Osteoblast (primary cell): ENCODE measurements at regions not wholly inside any gene's neighbourhood (a gene's known extent, or its start where the extent isn't known, plus 50 kb on each side); places are given as distances from the start of the nearest gene placed in this dataset.

Experiments
- DNase-seq: peaks from one replicate; pipeline ENCODE4 v3.0.0; 2011; ENCODE audit warnings: low spot score, mixed read lengths; ENCODE audit not compliant: insufficient read length; ENCODE audit errors: missing footprints
- H2AFZ ChIP-seq: 2 replicates; pipeline ENCODE4 v1.6.0; 2011; ENCODE audit warnings: mild to moderate bottlenecking, low read length
- H3K27ac ChIP-seq: 2 replicates; pipeline ENCODE4 v1.5.1; 2011; ENCODE audit warnings: mild to moderate bottlenecking, low read depth, low read length, moderate library complexity
- H3K27me3 ChIP-seq: 2 replicates; pipeline ENCODE4 v1.6.0; 2012; ENCODE audit warnings: mild to moderate bottlenecking, control low read depth, inconsistent platforms, low read length, moderate library complexity; ENCODE audit not compliant: insufficient read depth
- H3K36me3 ChIP-seq: 2 replicates; pipeline ENCODE4 v1.5.1; 2011; ENCODE audit warnings: mild to moderate bottlenecking, low read length, control low read depth, moderate library complexity; ENCODE audit not compliant: insufficient read depth
- H3K4me1 ChIP-seq: 2 replicates; pipeline ENCODE4 v1.5.1; 2011; ENCODE audit warnings: mild to moderate bottlenecking, low read length, control low read depth, moderate library complexity; ENCODE audit not compliant: insufficient read depth
- H3K4me2 ChIP-seq: 2 replicates; pipeline ENCODE4 v1.6.0; 2011; ENCODE audit warnings: mild to moderate bottlenecking, low read length; ENCODE audit not compliant: insufficient read depth
- H3K4me3 ChIP-seq: fragments of 200-600 bp; sonication (generic); 3 replicates; pipeline ENCODE4 v1.5.1; 2012; ENCODE audit warnings: mild to moderate bottlenecking, low read length, inconsistent platforms; ENCODE audit not compliant: insufficient read depth
- H3K79me2 ChIP-seq: 2 replicates; pipeline ENCODE4 v1.6.0; 2012; ENCODE audit warnings: mild to moderate bottlenecking, low read length, control low read depth, inconsistent platforms; ENCODE audit not compliant: insufficient read depth
- H3K9me3 ChIP-seq: 2 replicates; pipeline ENCODE4 v1.5.1; 2011; ENCODE audit warnings: low read depth, low read length, control low read depth
- H4K20me1 ChIP-seq: 2 replicates; pipeline ENCODE4 v1.6.0; 2012; ENCODE audit warnings: mild to moderate bottlenecking, low read length, control low read depth; ENCODE audit not compliant: insufficient read depth
- TF ChIP-seq, protein P1 (sequence below): IDR thresholded peaks from 2 replicates; pipeline ENCODE4 v1.5.1; 2011; ENCODE audit warnings: mild to moderate bottlenecking, low read depth, low read length, moderate library complexity; ENCODE audit errors: extremely low read depth

- Histone ChIP-seq H4K20me1 (no peaks in the 10 kb centered on the region), H2AFZ (no peak overlapping the region), H3K79me2 (no peaks in the 10 kb centered on the region), H3K4me3 (no peak overlapping the region), H3K9me3 (no peaks in the 10 kb centered on the region), H3K4me1 (no peaks in the 10 kb centered on the region), H3K36me3 (no peaks in the 10 kb centered on the region), H3K27me3 (peaks cover 6% of the 10 kb centered on the region), H3K27ac (no peak overlapping the region), H3K4me2 (no peak overlapping the region)
- DNase-seq = no peak
- TF ChIP-seq, protein P1, sequence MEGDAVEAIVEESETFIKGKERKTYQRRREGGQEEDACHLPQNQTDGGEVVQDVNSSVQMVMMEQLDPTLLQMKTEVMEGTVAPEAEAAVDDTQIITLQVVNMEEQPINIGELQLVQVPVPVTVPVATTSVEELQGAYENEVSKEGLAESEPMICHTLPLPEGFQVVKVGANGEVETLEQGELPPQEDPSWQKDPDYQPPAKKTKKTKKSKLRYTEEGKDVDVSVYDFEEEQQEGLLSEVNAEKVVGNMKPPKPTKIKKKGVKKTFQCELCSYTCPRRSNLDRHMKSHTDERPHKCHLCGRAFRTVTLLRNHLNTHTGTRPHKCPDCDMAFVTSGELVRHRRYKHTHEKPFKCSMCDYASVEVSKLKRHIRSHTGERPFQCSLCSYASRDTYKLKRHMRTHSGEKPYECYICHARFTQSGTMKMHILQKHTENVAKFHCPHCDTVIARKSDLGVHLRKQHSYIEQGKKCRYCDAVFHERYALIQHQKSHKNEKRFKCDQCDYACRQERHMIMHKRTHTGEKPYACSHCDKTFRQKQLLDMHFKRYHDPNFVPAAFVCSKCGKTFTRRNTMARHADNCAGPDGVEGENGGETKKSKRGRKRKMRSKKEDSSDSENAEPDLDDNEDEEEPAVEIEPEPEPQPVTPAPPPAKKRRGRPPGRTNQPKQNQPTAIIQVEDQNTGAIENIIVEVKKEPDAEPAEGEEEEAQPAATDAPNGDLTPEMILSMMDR = no peak
These were observed 124.3 kb downstream of the GPCPD1 start for GRCh38 chr20:5486377-5487054.

DNA sequence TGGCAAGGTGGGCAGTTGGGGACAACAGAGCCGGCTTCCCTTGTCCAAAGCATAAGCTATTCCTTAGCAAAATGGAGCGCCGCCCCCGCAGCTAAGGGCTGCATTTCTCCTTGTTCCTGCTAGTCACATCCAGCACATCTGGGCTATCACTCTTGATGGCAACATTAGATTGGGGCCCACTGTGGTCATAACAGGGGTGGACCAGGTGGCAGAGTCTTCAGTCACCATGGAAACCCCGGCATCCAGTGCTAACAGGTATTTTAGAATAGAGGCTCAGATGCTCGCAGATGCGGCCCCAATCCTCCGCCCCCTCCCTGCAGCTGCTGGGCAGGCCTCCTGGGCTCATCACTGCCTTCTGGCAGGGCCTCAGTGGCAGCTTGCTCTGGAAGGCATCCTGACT, 125.9 kb downstream of the GPCPD1 start:
- peaks cover 6% of the 10 kb centered on the region for H3K27me3 ChIP-seq
- no peak overlapping the region for H3K4me3 ChIP-seq
- no peaks in the 10 kb centered on the region for H4K20me1 ChIP-seq
- H3K4me2 ChIP-seq = no peak overlapping the region
- H3K4me1 ChIP-seq = no peaks in the 10 kb centered on the region
- DNase-seq = no peak
- H3K9me3 ChIP-seq = no peaks in the 10 kb centered on the region
- H3K79me2 ChIP-seq = no peaks in the 10 kb centered on the region
- TF ChIP-seq, protein P1 = no peak
- H2AFZ ChIP-seq = no peak overlapping the region
- no peaks in the 10 kb centered on the region for H3K36me3 ChIP-seq
- no peak overlapping the region for H3K27ac ChIP-seq

DNA sequence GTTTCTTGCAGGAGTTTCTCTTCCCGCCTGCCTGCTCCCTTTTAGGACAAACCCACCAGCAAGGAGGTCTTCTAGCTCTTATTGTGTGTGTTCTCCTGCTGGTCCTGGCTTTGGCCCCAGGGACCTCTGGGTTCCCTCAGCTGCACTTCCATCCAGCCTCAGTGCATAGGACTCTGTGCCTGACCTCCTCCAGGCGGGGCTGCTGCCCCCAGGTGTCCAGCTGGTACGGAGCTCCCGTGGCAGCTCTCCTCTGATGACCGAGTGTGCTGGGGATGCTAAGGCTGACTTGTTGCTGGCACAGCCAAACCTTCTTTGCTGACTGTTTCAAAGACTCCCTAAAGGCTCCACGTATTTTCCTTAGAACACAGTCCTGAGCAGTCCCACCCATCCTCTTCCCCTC, 126.5 kb downstream of the GPCPD1 start:
- Histone ChIP-seq H2AFZ (no peak overlapping the region), H3K79me2 (no peaks in the 10 kb centered on the region), H4K20me1 (no peaks in the 10 kb centered on the region), H3K27ac (no peak overlapping the region), H3K4me2 (no peak overlapping the region), H3K36me3 (no peaks in the 10 kb centered on the region), H3K4me3 (no peak overlapping the region), H3K4me1 (no peaks in the 10 kb centered on the region), H3K27me3 (peaks cover 6% of the 10 kb centered on the region), H3K9me3 (no peaks in the 10 kb centered on the region)
- TF ChIP-seq, protein P1 = no peak
- DNase-seq = no peak

- Histone ChIP-seq H2AFZ (no peak overlapping the region), H3K79me2 (no peaks in the 10 kb centered on the region), H3K27ac (no peak overlapping the region), H3K4me2 (no peak overlapping the region), H3K4me1 (no peaks in the 10 kb centered on the region), H3K27me3 (peaks cover 3% of the 10 kb centered on the region), H3K9me3 (no peaks in the 10 kb centered on the region), H3K36me3 (no peaks in the 10 kb centered on the region), H4K20me1 (no peaks in the 10 kb centered on the region), H3K4me3 (no peak overlapping the region)
- no peak for DNase-seq
- TF ChIP-seq, protein P1 = no peak
These were observed 128.0 kb downstream of the GPCPD1 start for GRCh38 chr20:5482791-5483190.
